HCT116 (cell line): ENCODE measurements at regions not wholly inside any gene's neighbourhood (a gene's known extent, or its start where the extent isn't known, plus 50 kb on each side); places are given as distances from the start of the nearest gene placed in this dataset.

Source experiments
- ATAC-seq: fragments of 200-7000 bp; cut with Tn5 transposase; 2 replicates; pipeline ENCODE4 v1.9.1; 2020; ENCODE audit warnings: mild to moderate bottlenecking, moderate library complexity
- BruUV-seq: library from RNA; stranded (reverse); fragments of 400-500 nt; replicated peaks from 2 replicates; lab custom pipeline; 2021; lab: Mats Ljungman, UMichigan
- CTCF ChIA-PET: fragments of 300-600 bp; sonication (Branson Sonifier 250); formaldehyde crosslinking; loops from one replicate; lab custom pipeline; 2021; ENCODE audit warnings: antibody characterized with exemption; lab: Charles Lee
- POLR2A ChIA-PET: fragments of 300-600, 350-600 bp; sonication (Branson Sonifier 250); formaldehyde crosslinking; loops from one replicate; lab custom pipeline; 2021; ENCODE audit warnings: antibody characterized with exemption; lab: Charles Lee
- RAD21 ChIA-PET, 2 experiments: fragments of 300-600 bp; sonication (Branson Sonifier 250); formaldehyde crosslinking; loops; one replicate each; lab custom pipeline; 2023; ENCODE audit warnings: low total read pairs in 2 of 2; ENCODE audit not compliant: uncharacterized antibody in 2 of 2, unreplicated experiment in 2 of 2, low non-redundant PET in 1 of 2; lab: Charles Lee
- DNase-seq: peaks from one replicate; pipeline ENCODE4 v3.0.0-alpha.2; 2010; ENCODE audit warnings: low read depth, low spot score
- H2AFZ ChIP-seq: fragments of 200-600 bp; shearing (Covaris generic), sonication (generic); 2 replicates; pipeline ENCODE4 v1.6.1; 2017; ENCODE audit warnings: low read depth, mixed run types, mixed read lengths, antibody characterized with exemption, low read length; ENCODE audit not compliant: poor library complexity, severe bottlenecking
- H3K27ac ChIP-seq: 2 replicates; pipeline ENCODE4 v1.5.1; 2012; ENCODE audit warnings: low read depth, low read length
- H3K27me3 ChIP-seq: fragments of 200-600 bp; sonication (generic); 2 replicates; pipeline ENCODE4 v1.6.1; 2016; ENCODE audit warnings: mixed run types, low read length, mixed read lengths; ENCODE audit not compliant: insufficient read depth
- H3K36me3 ChIP-seq, 2 experiments: fragments of 200-500 bp in 1 of 2; fragments of 200-600 bp in 1 of 2; sonication (Bioruptor generic) in 1 of 2; sonication (generic) in 1 of 2; 2 replicates each; pipeline versions ENCODE4 v1.5.1 to v1.6.1; 2014 to 2016; ENCODE audit warnings: low read length in 2 of 2, inconsistent platforms in 1 of 2, mixed read lengths in 1 of 2, mixed run types in 1 of 2; ENCODE audit not compliant: insufficient read depth in 2 of 2, control insufficient read depth in 1 of 2
- H3K4me1 ChIP-seq, 2 experiments: fragments of 200-600 bp in 1 of 2; sonication (generic) in 1 of 2; 2 replicates each; pipeline versions ENCODE4 v1.5.1 to v1.6.1; 2012 to 2017; ENCODE audit warnings: low read length in 2 of 2, inconsistent platforms in 1 of 2, mild to moderate bottlenecking in 1 of 2, mixed read lengths in 1 of 2, mixed run types in 1 of 2, moderate library complexity in 1 of 2; ENCODE audit not compliant: insufficient read depth in 2 of 2, control insufficient read depth in 1 of 2
- H3K4me2 ChIP-seq: fragments of 200-600 bp; sonication (generic); 2 replicates; pipeline ENCODE4 v1.6.1; 2017; ENCODE audit warnings: mixed run types, low read length, mixed read lengths
- H3K4me3 ChIP-seq, 2 experiments: fragments of 200-600 bp in 1 of 2; sonication (generic) in 1 of 2; replicated peaks in 1 of 2; 2 replicates each; pipeline ENCODE4 v1.5.1; 2011 to 2016; ENCODE audit warnings: low read length in 2 of 2, control low read depth in 1 of 2, low read depth in 1 of 2, mild to moderate bottlenecking in 1 of 2, mixed read lengths in 1 of 2, mixed run types in 1 of 2
- H3K79me2 ChIP-seq: fragments of 200-600 bp; sonication (generic); 2 replicates; pipeline ENCODE4 v1.6.1; 2017; ENCODE audit warnings: mild to moderate bottlenecking, mixed run types, low read length, moderate library complexity, mixed read lengths; ENCODE audit not compliant: insufficient read depth
- H3K9ac ChIP-seq: fragments of 200-600 bp; sonication (generic); 2 replicates; pipeline ENCODE4 v1.6.1; 2016; ENCODE audit warnings: low read length, mixed read lengths
- H3K9me2 ChIP-seq: fragments of 200-600 bp; sonication (generic), shearing (Covaris generic); 2 replicates; pipeline ENCODE4 v1.6.1; 2017; ENCODE audit warnings: mixed run types, mild to moderate bottlenecking, moderate library complexity; ENCODE audit not compliant: insufficient read depth
- H3K9me3 ChIP-seq, 2 experiments: fragments of 200-500 bp in 1 of 2; fragments of 200-600 bp in 1 of 2; sonication (Bioruptor generic) in 1 of 2; sonication (generic) in 1 of 2; 2 replicates each; pipeline ENCODE4 v1.6.1; 2014 to 2017; ENCODE audit warnings: low read length in 2 of 2, mixed read lengths in 2 of 2, inconsistent platforms in 1 of 2, low read depth in 1 of 2, mild to moderate bottlenecking in 1 of 2, mixed run types in 1 of 2, moderate library complexity in 1 of 2; ENCODE audit not compliant: control insufficient read depth in 1 of 2, insufficient read depth in 1 of 2
- H4K20me1 ChIP-seq: fragments of 200-600 bp; sonication (generic), shearing (Covaris generic); 2 replicates; pipeline ENCODE4 v1.6.1; 2017; ENCODE audit warnings: mixed run types, mild to moderate bottlenecking, moderate library complexity; ENCODE audit not compliant: insufficient read depth
- CBX3 ChIP-seq: IDR thresholded peaks from 2 replicates; pipeline ENCODE4 v1.6.1; 2012; ENCODE audit warnings: low read depth
- CEBPB ChIP-seq: IDR thresholded peaks from 2 replicates; pipeline ENCODE4 v1.6.1; 2012; ENCODE audit warnings: low read depth
- EGR1 ChIP-seq: IDR thresholded peaks from 2 replicates; pipeline ENCODE4 v1.6.1; 2012; ENCODE audit warnings: low read depth
- ELF1 ChIP-seq: IDR thresholded peaks from 2 replicates; pipeline ENCODE4 v1.6.1; 2012; ENCODE audit warnings: low read depth, borderline replicate concordance
- EZH2phosphoT487 ChIP-seq: fragments of 200-600 bp; IDR thresholded peaks from 2 replicates; pipeline ENCODE4 v1.6.1; 2018; ENCODE audit warnings: antibody characterized with exemption, borderline replicate concordance
- FOSL1 ChIP-seq: IDR thresholded peaks from 2 replicates; pipeline ENCODE4 v1.6.1; 2012; ENCODE audit warnings: low read depth
- JUND ChIP-seq: IDR thresholded peaks from 2 replicates; pipeline ENCODE4 v1.6.1; 2012
- POLR2A ChIP-seq: IDR thresholded peaks from 2 replicates; pipeline ENCODE4 v1.7.0; 2011; ENCODE audit warnings: borderline replicate concordance; ENCODE audit not compliant: insufficient read depth, insufficient read length; ENCODE audit errors: extremely low read depth
- POLR2AphosphoS5 ChIP-seq: IDR thresholded peaks from 2 replicates; pipeline ENCODE4 v1.6.1; 2011; ENCODE audit warnings: mild to moderate bottlenecking, low read depth, low read length, moderate library complexity
- RAD21 ChIP-seq: IDR thresholded peaks from 2 replicates; pipeline ENCODE4 v1.6.1; 2012; ENCODE audit warnings: low read depth, mild to moderate bottlenecking
- SRF ChIP-seq: IDR thresholded peaks from 2 replicates; pipeline ENCODE4 v1.6.1; 2012; ENCODE audit warnings: low read depth
- TCF7L2 ChIP-seq: IDR thresholded peaks from 2 replicates; pipeline ENCODE4 v1.7.0; 2011; ENCODE audit warnings: borderline replicate concordance, inconsistent platforms; ENCODE audit not compliant: insufficient read depth, insufficient read length; ENCODE audit errors: extremely low read depth
- YY1 ChIP-seq: IDR thresholded peaks from 2 replicates; pipeline ENCODE4 v1.6.1; 2011; ENCODE audit warnings: low read length, low read depth, moderate library complexity, mild to moderate bottlenecking; ENCODE audit not compliant: insufficient replicate concordance; ENCODE audit errors: extremely low read depth
- ZNF274 ChIP-seq: fragments of 200-500 bp; sonication (Bioruptor generic); IDR thresholded peaks from 2 replicates; pipeline ENCODE4 v1.6.1; 2014; ENCODE audit warnings: mild to moderate bottlenecking, low read depth, low read length, inconsistent platforms
- intact Hi-C: fragments of 100-400 bp; cut with micrococcal nuclease; formaldehyde crosslinking; loops from 2 replicates; pipeline ENCODE4 v1.10.0; 2022
- TF ChIP-seq, protein P1 (sequence below), 3 experiments: fragments of 200-600 bp in 1 of 3; sonication (generic) in 1 of 3; IDR thresholded peaks in 2 of 3; conservative IDR thresholded peaks in 1 of 3; 2 replicates each; pipeline ENCODE4 v1.5.1; 2012 to 2017; ENCODE audit warnings: low read depth in 2 of 3, low read length in 2 of 3, antibody characterized with exemption in 1 of 3, borderline replicate concordance in 1 of 3, control low read depth in 1 of 3, mild to moderate bottlenecking in 1 of 3, mixed read lengths in 1 of 3, mixed run types in 1 of 3, moderate library complexity in 1 of 3; ENCODE audit not compliant: insufficient read depth in 1 of 3
- TF ChIP-seq, protein P2 (sequence below): IDR thresholded peaks from 2 replicates; pipeline ENCODE4 v1.6.1; 2012
- TF ChIP-seq, protein P3 (sequence below): IDR thresholded peaks from 2 replicates; pipeline ENCODE4 v1.6.1; 2011; ENCODE audit warnings: mild to moderate bottlenecking, low read length, moderate library complexity; ENCODE audit not compliant: insufficient replicate concordance; ENCODE audit errors: extremely low read depth
- TF ChIP-seq, protein P4 (sequence below): IDR thresholded peaks from 2 replicates; pipeline ENCODE4 v1.6.1; 2012
- TF ChIP-seq, protein P5 (sequence below): IDR thresholded peaks from 2 replicates; pipeline ENCODE4 v1.6.1; 2012; ENCODE audit warnings: low read depth

DNA sequence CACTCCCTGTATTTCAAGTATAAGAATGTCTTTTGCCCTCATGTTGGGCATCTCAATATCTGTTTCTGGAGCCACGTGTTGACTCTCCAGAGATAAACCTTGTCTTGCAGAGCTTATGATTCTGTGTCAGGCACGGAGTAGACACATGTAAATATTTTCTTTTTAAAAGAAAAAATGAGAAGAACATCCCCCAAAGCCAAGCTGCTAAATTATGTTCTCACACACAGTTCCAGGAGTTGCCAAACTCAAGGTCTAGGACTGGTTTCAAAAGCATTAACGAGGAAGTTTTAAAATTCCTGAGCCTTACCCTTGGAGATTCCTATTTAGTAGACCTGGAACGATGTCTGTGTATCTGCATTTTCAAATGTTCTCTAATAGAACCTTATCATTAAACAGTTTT is 1228.3 kb upstream of the WWC1 start:
- H3K9me3 ChIP-seq, result peaks cover 0 to 5% of the 10 kb centered on the region in 2 experiments; a peak in 2 of 4 replicates

More for the DNA sequence above, 1228.3 kb upstream of the WWC1 start:
- H3K79me2 ChIP-seq, result no peaks in the 10 kb centered on the region
- POLR2A ChIA-PET, result no interaction called here
- no peaks in the 10 kb centered on the region for H4K20me1 ChIP-seq
- BruUV-seq, result no TSS peak
- no peak overlapping the region for H3K27ac ChIP-seq
- H3K9ac ChIP-seq, result no peak overlapping the region
- DNase-seq, result no peak
- H3K36me3 ChIP-seq, result no peaks in the 10 kb centered on the region
- RAD21 ChIA-PET, result no interaction called here
- CTCF ChIA-PET, result no interaction called here
- no peaks in the 10 kb centered on the region for H3K9me2 ChIP-seq
- no peak overlapping the region for H3K4me2 ChIP-seq
- H3K27me3 ChIP-seq, result no peaks in the 10 kb centered on the region
- H3K4me1 ChIP-seq, result no peaks in the 10 kb centered on the region
- TF ChIP-seq POLR2A (no peak), RAD21 (no peak), YY1 (no peak), FOSL1 (no peak), POLR2AphosphoS5 (no peak), CBX3 (no peak), CEBPB (no peak), JUND (no peak), SRF (no peak), ELF1 (no peak), EGR1 (no peak), EZH2phosphoT487 (no peak), ZNF274 (no peak), TCF7L2 (no peak)
- TF ChIP-seq, protein P1, sequence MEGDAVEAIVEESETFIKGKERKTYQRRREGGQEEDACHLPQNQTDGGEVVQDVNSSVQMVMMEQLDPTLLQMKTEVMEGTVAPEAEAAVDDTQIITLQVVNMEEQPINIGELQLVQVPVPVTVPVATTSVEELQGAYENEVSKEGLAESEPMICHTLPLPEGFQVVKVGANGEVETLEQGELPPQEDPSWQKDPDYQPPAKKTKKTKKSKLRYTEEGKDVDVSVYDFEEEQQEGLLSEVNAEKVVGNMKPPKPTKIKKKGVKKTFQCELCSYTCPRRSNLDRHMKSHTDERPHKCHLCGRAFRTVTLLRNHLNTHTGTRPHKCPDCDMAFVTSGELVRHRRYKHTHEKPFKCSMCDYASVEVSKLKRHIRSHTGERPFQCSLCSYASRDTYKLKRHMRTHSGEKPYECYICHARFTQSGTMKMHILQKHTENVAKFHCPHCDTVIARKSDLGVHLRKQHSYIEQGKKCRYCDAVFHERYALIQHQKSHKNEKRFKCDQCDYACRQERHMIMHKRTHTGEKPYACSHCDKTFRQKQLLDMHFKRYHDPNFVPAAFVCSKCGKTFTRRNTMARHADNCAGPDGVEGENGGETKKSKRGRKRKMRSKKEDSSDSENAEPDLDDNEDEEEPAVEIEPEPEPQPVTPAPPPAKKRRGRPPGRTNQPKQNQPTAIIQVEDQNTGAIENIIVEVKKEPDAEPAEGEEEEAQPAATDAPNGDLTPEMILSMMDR (IDR thresholded peaks at IDR 0.05 in 2 of 3, conservative IDR thresholded peaks at IDR 0.05 in 1 of 3; ENCODE audit: borderline replicate concordance in 1 of 3, insufficient read depth in 1 of 3, low read depth in 2 of 3, low read length in 2 of 3), result no peak
- TF ChIP-seq, protein P2, sequence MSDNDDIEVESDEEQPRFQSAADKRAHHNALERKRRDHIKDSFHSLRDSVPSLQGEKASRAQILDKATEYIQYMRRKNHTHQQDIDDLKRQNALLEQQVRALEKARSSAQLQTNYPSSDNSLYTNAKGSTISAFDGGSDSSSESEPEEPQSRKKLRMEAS, result no peak
- TF ChIP-seq, protein P3, sequence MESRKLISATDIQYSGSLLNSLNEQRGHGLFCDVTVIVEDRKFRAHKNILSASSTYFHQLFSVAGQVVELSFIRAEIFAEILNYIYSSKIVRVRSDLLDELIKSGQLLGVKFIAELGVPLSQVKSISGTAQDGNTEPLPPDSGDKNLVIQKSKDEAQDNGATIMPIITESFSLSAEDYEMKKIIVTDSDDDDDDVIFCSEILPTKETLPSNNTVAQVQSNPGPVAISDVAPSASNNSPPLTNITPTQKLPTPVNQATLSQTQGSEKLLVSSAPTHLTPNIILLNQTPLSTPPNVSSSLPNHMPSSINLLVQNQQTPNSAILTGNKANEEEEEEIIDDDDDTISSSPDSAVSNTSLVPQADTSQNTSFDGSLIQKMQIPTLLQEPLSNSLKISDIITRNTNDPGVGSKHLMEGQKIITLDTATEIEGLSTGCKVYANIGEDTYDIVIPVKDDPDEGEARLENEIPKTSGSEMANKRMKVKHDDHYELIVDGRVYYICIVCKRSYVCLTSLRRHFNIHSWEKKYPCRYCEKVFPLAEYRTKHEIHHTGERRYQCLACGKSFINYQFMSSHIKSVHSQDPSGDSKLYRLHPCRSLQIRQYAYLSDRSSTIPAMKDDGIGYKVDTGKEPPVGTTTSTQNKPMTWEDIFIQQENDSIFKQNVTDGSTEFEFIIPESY, result no peak
- TF ChIP-seq, protein P4, sequence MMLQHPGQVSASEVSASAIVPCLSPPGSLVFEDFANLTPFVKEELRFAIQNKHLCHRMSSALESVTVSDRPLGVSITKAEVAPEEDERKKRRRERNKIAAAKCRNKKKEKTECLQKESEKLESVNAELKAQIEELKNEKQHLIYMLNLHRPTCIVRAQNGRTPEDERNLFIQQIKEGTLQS, result no peak
- TF ChIP-seq, protein P5, sequence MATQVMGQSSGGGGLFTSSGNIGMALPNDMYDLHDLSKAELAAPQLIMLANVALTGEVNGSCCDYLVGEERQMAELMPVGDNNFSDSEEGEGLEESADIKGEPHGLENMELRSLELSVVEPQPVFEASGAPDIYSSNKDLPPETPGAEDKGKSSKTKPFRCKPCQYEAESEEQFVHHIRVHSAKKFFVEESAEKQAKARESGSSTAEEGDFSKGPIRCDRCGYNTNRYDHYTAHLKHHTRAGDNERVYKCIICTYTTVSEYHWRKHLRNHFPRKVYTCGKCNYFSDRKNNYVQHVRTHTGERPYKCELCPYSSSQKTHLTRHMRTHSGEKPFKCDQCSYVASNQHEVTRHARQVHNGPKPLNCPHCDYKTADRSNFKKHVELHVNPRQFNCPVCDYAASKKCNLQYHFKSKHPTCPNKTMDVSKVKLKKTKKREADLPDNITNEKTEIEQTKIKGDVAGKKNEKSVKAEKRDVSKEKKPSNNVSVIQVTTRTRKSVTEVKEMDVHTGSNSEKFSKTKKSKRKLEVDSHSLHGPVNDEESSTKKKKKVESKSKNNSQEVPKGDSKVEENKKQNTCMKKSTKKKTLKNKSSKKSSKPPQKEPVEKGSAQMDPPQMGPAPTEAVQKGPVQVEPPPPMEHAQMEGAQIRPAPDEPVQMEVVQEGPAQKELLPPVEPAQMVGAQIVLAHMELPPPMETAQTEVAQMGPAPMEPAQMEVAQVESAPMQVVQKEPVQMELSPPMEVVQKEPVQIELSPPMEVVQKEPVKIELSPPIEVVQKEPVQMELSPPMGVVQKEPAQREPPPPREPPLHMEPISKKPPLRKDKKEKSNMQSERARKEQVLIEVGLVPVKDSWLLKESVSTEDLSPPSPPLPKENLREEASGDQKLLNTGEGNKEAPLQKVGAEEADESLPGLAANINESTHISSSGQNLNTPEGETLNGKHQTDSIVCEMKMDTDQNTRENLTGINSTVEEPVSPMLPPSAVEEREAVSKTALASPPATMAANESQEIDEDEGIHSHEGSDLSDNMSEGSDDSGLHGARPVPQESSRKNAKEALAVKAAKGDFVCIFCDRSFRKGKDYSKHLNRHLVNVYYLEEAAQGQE, result no peak
- intact Hi-C loops, result no loop called here
- no peak overlapping the region for H2AFZ ChIP-seq
- ATAC-seq, result no peak
- no peak overlapping the region for H3K4me3 ChIP-seq
